ENCODE measurements at regions not wholly inside any gene's neighbourhood (a gene's known extent, or its start where the extent isn't known, plus 50 kb on each side); places are given as distances from the start of the nearest gene placed in this dataset.

GRCh38 chr1:60153961-60154360, 80.4 kb upstream of the C1orf87 start:
- Histone ChIP-seq H3K36me3 (ENCODE audit: control insufficient read depth in 4 of 4, insufficient read depth in 3 of 4, low read depth in 1 of 4, low read length in 3 of 4) (no peaks in the 10 kb centered on the region), H3K4me1 (ENCODE audit: control insufficient read depth in 4 of 4, insufficient read depth in 4 of 4, low read length in 3 of 4) (peaks cover 0 to 2% (median 0%) of the 10 kb centered on the region in 4 donors), H3K27me3 (ENCODE audit: control insufficient read depth in 4 of 4, insufficient read depth in 4 of 4, low read length in 3 of 4) (no peaks in the 10 kb centered on the region), H3K27ac (ENCODE audit: low read depth in 1 of 2, low read length in 2 of 2) (no peak overlapping the region), H3K9ac (ENCODE audit: low read depth in 1 of 2, low read length in 2 of 2) (no peak overlapping the region), H3K9me3 (ENCODE audit: control insufficient read depth in 4 of 4, low read length in 3 of 4) (no peaks in the 10 kb centered on the region), H3K4me3 (ENCODE audit: low read depth in 1 of 3, low read length in 3 of 3) (no peak overlapping the region)
- WGBS = 86% methylated on average over 2 of the region's 2 CpGs
- DNase-seq (ENCODE audit: low spot score) = no peak
- TF ChIP-seq HNF4A (conservative IDR thresholded peaks at IDR 0.05) = no peak

GRCh38 chr1:60152891-60153290, 79.3 kb upstream of the C1orf87 start:
- no peak for DNase-seq (ENCODE audit: low spot score)
- Histone ChIP-seq H3K4me1 (ENCODE audit: control insufficient read depth in 4 of 4, insufficient read depth in 4 of 4, low read length in 3 of 4) (peaks cover 0 to 2% (median 0%) of the 10 kb centered on the region in 4 donors), H3K27me3 (ENCODE audit: control insufficient read depth in 4 of 4, insufficient read depth in 4 of 4, low read length in 3 of 4) (no peaks in the 10 kb centered on the region), H3K9me3 (ENCODE audit: control insufficient read depth in 4 of 4, low read length in 3 of 4) (no peaks in the 10 kb centered on the region), H3K27ac (ENCODE audit: low read depth in 1 of 2, low read length in 2 of 2) (no peak overlapping the region), H3K4me3 (ENCODE audit: low read depth in 1 of 3, low read length in 3 of 3) (no peak overlapping the region), H3K36me3 (ENCODE audit: control insufficient read depth in 4 of 4, insufficient read depth in 3 of 4, low read depth in 1 of 4, low read length in 3 of 4) (no peaks in the 10 kb centered on the region), H3K9ac (ENCODE audit: low read depth in 1 of 2, low read length in 2 of 2) (no peak overlapping the region)
- TF ChIP-seq YY1 (IDR thresholded peaks at IDR 0.05) (no peak), JUND (IDR thresholded peaks at IDR 0.05) (no peak), RXRA (IDR thresholded peaks at IDR 0.05) (no peak), REST (IDR thresholded peaks at IDR 0.05) (no peak), FOXA1 (IDR thresholded peaks at IDR 0.05) (no peak)
- 82% methylated on average over 2 of the region's 2 CpGs for WGBS

GRCh38 chr1:60151311-60151710, 77.7 kb upstream of the C1orf87 start:
- no peak overlapping the region for H3K27ac ChIP-seq (ENCODE audit: low read depth in 1 of 2, low read length in 2 of 2)
- H3K4me1 ChIP-seq (ENCODE audit: control insufficient read depth in 4 of 4, insufficient read depth in 4 of 4, low read length in 3 of 4) = no peaks in the 10 kb centered on the region
- DNase-seq (ENCODE audit: low spot score) = no peak
- H3K9ac ChIP-seq (ENCODE audit: low read depth in 1 of 2, low read length in 2 of 2) = no peak overlapping the region
- no peaks in the 10 kb centered on the region for H3K9me3 ChIP-seq (ENCODE audit: control insufficient read depth in 4 of 4, low read length in 3 of 4)
- H3K27me3 ChIP-seq (ENCODE audit: control insufficient read depth in 4 of 4, insufficient read depth in 4 of 4, low read length in 3 of 4) = no peaks in the 10 kb centered on the region
- no peaks in the 10 kb centered on the region for H3K36me3 ChIP-seq (ENCODE audit: control insufficient read depth in 4 of 4, insufficient read depth in 3 of 4, low read depth in 1 of 4, low read length in 3 of 4)
- TF ChIP-seq HNF4A (conservative IDR thresholded peaks at IDR 0.05) (no peak), FOXA1 (IDR thresholded peaks at IDR 0.05) (no peak), RXRA (IDR thresholded peaks at IDR 0.05) (no peak), YY1 (IDR thresholded peaks at IDR 0.05) (no peak), HNF4G (IDR thresholded peaks at IDR 0.05) (no peak), TAF1 (conservative IDR thresholded peaks at IDR 0.05) (no peak), RAD21 (IDR thresholded peaks at IDR 0.05) (no peak), CTCF (IDR thresholded peaks at IDR 0.05; ENCODE audit: low read depth, low read length, missing input control) (no peak), FOXA2 (IDR thresholded peaks at IDR 0.05) (no peak), ATF3 (IDR thresholded peaks at IDR 0.05) (no peak), GABPA (IDR thresholded peaks at IDR 0.05 in 1 of 2, conservative IDR thresholded peaks at IDR 0.05 in 1 of 2) (no peak), JUND (IDR thresholded peaks at IDR 0.05) (no peak)
- H3K4me3 ChIP-seq (ENCODE audit: low read depth in 1 of 3, low read length in 3 of 3) = no peak overlapping the region
- 81% methylated on average over 3 of the region's 3 CpGs for WGBS
